Hepatocyte (in vitro differentiated cells): ENCODE measurements at regions not wholly inside any gene's neighbourhood (a gene's known extent, or its start where the extent isn't known, plus 50 kb on each side); places are given as distances from the start of the nearest gene placed in this dataset.

ENCODE experiments used
- DNase-seq: peaks from one replicate; pipeline ENCODE4 v3.0.0-alpha.2; 2016; ENCODE audit warnings: low spot score
- H2AFZ ChIP-seq: fragments of 200-600 bp; sonication (generic); 2 replicates; pipeline ENCODE4 v1.6.0; 2016; ENCODE audit warnings: antibody characterized with exemption, mild to moderate bottlenecking
- H3K27ac ChIP-seq: fragments of 200-600 bp; sonication (generic); 2 replicates; pipeline ENCODE4 v1.5.1; 2016; ENCODE audit warnings: mild to moderate bottlenecking
- H3K27me3 ChIP-seq: fragments of 200-600 bp; sonication (generic); 2 replicates; pipeline ENCODE4 v1.6.1; 2016
- H3K36me3 ChIP-seq: fragments of 200-600 bp; sonication (generic); replicated peaks from 2 replicates; pipeline ENCODE4 v1.5.1; 2016; ENCODE audit warnings: low read depth; ENCODE audit not compliant: insufficient read depth
- H3K4me1 ChIP-seq: fragments of 200-600 bp; sonication (generic); 2 replicates; pipeline ENCODE4 v1.5.1; 2016; ENCODE audit warnings: mild to moderate bottlenecking, moderate library complexity; ENCODE audit not compliant: insufficient read depth
- H3K4me2 ChIP-seq: fragments of 200-600 bp; sonication (generic); 2 replicates; pipeline ENCODE4 v1.6.0; 2016
- H3K4me3 ChIP-seq: fragments of 200-600 bp; sonication (generic); 2 replicates; pipeline ENCODE4 v1.5.1; 2016; ENCODE audit warnings: mild to moderate bottlenecking
- H3K79me2 ChIP-seq: fragments of 200-600 bp; sonication (generic); 2 replicates; pipeline ENCODE4 v1.6.0; 2017; ENCODE audit warnings: mild to moderate bottlenecking
- H3K9me2 ChIP-seq: fragments of 200-600 bp; sonication (generic); replicated peaks from 2 replicates; pipeline ENCODE4 v1.6.0; 2017; ENCODE audit warnings: mild to moderate bottlenecking; ENCODE audit not compliant: insufficient read depth
- H3K9me3 ChIP-seq: fragments of 200-600 bp; sonication (generic); 2 replicates; pipeline ENCODE4 v1.5.1; 2016; ENCODE audit warnings: low read depth, mild to moderate bottlenecking
- H4K20me1 ChIP-seq: fragments of 200-600 bp; sonication (generic); 2 replicates; pipeline ENCODE4 v1.6.0; 2016; ENCODE audit warnings: mild to moderate bottlenecking; ENCODE audit not compliant: insufficient read depth, poor library complexity, severe bottlenecking
- CTCF ChIP-seq: fragments of 200-600 bp; sonication (generic); IDR thresholded peaks from 2 replicates; pipeline ENCODE4 v1.5.1; 2016; ENCODE audit warnings: antibody characterized with exemption, mild to moderate bottlenecking; ENCODE audit not compliant: poor library complexity
- EZH2 ChIP-seq: fragments of 200-600 bp; sonication (generic); IDR thresholded peaks from 2 replicates; pipeline ENCODE4 v1.6.1; 2016; ENCODE audit warnings: antibody characterized with exemption, mild to moderate bottlenecking, borderline replicate concordance
- EZH2phosphoT487 ChIP-seq: fragments of 200-600 bp; sonication (generic); IDR thresholded peaks from one replicate; pipeline ENCODE4 v1.6.1; 2018; ENCODE audit warnings: antibody characterized with exemption, mild to moderate bottlenecking, low read depth, moderate library complexity; ENCODE audit not compliant: unreplicated experiment, severe bottlenecking
- WGBS: methylation state at CpG from one replicate; pipeline ENCODE4 v1.1.6; 2016; ENCODE audit warnings: low lambda C conversion rate; ENCODE audit errors: missing lambda C conversion rate; 5-methylcytosine and 5-hydroxymethylcytosine counted together

- H3K27me3 ChIP-seq, result no peaks in the 10 kb centered on the region
- TF ChIP-seq EZH2, result no peak
- no peaks in the 10 kb centered on the region for H3K9me2 ChIP-seq
- H3K36me3 ChIP-seq, result no peaks in the 10 kb centered on the region
- H4K20me1 ChIP-seq, result no peaks in the 10 kb centered on the region
- no peaks in the 10 kb centered on the region for H3K4me1 ChIP-seq
- H2AFZ ChIP-seq, result no peak overlapping the region
- DNase-seq, result no peak
- H3K9me3 ChIP-seq, result no peaks in the 10 kb centered on the region
- H3K79me2 ChIP-seq, result no peaks in the 10 kb centered on the region
- H3K4me3 ChIP-seq, result no peak overlapping the region
- H3K4me2 ChIP-seq, result no peak overlapping the region
- no peak overlapping the region for H3K27ac ChIP-seq
These were observed 805.7 kb upstream of the SEMA6A start for GRCh38 chr5:117380316-117380715.

DNA sequence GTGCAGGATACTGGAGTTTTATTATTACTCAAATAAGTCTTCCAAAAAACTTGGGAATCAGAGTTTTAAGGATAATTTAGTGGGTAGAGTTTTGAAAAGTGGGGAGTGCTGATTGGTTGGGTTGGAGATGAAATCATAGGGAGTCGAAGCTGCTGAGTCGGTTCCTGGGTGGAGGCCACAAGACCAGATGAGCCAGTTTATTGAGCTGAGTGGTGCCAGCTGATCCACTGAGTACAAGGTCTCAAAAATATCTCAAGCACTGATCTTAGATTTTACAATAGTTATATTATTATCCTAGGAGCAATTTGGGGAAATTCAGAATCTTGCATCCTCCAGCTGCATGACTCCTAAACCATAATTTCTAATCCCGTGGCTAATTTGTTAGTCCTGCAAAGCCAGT is 804.9 kb upstream of the SEMA6A start:
- H3K27ac ChIP-seq, result no peak overlapping the region
- WGBS, result 91% methylated on average over 3 of the region's 3 CpGs
- no peak overlapping the region for H3K4me2 ChIP-seq
- no peak for DNase-seq
- no peaks in the 10 kb centered on the region for H3K4me1 ChIP-seq
- H3K27me3 ChIP-seq, result no peaks in the 10 kb centered on the region
- TF ChIP-seq CTCF, result no peak
- no peak for TF ChIP-seq EZH2phosphoT487
- TF ChIP-seq EZH2, result no peak
- H3K4me3 ChIP-seq, result no peak overlapping the region
- H3K9me3 ChIP-seq, result no peaks in the 10 kb centered on the region
- no peaks in the 10 kb centered on the region for H3K79me2 ChIP-seq
- no peaks in the 10 kb centered on the region for H3K9me2 ChIP-seq
- H4K20me1 ChIP-seq, result no peaks in the 10 kb centered on the region
- H2AFZ ChIP-seq, result no peak overlapping the region
- H3K36me3 ChIP-seq, result no peaks in the 10 kb centered on the region

GRCh38 chr5:117376748-117377147 is 802.1 kb upstream of the SEMA6A start:
- no peak overlapping the region for H3K4me3 ChIP-seq
- no peak for TF ChIP-seq CTCF
- no peak for TF ChIP-seq EZH2
- H2AFZ ChIP-seq, result no peak overlapping the region
- H3K4me1 ChIP-seq, result no peaks in the 10 kb centered on the region
- DNase-seq, result no peak
- H3K9me3 ChIP-seq, result no peaks in the 10 kb centered on the region
- no peaks in the 10 kb centered on the region for H3K79me2 ChIP-seq
- H4K20me1 ChIP-seq, result no peaks in the 10 kb centered on the region
- H3K4me2 ChIP-seq, result no peak overlapping the region
- H3K27me3 ChIP-seq, result no peaks in the 10 kb centered on the region
- H3K9me2 ChIP-seq, result no peaks in the 10 kb centered on the region
- H3K36me3 ChIP-seq, result no peaks in the 10 kb centered on the region
- 77% methylated on average over 2 of the region's 2 CpGs for WGBS
- H3K27ac ChIP-seq, result no peak overlapping the region

GRCh38 chr5:117359895-117360294 is 785.3 kb upstream of the SEMA6A start:
- H3K79me2 ChIP-seq, result no peaks in the 10 kb centered on the region
- H3K4me2 ChIP-seq, result no peak overlapping the region
- no peaks in the 10 kb centered on the region for H3K36me3 ChIP-seq
- H3K4me1 ChIP-seq, result no peaks in the 10 kb centered on the region
- H4K20me1 ChIP-seq, result no peaks in the 10 kb centered on the region
- no peaks in the 10 kb centered on the region for H3K27me3 ChIP-seq
- H2AFZ ChIP-seq, result no peak overlapping the region
- H3K4me3 ChIP-seq, result no peak overlapping the region
- no peak for TF ChIP-seq EZH2phosphoT487
- TF ChIP-seq CTCF, result no peak
- TF ChIP-seq EZH2, result no peak
- H3K9me2 ChIP-seq, result no peaks in the 10 kb centered on the region
- H3K9me3 ChIP-seq, result no peaks in the 10 kb centered on the region
- H3K27ac ChIP-seq, result no peak overlapping the region
- DNase-seq, result no peak
